ENCODE measurements at regions not wholly inside any gene's neighbourhood (a gene's known extent, or its start where the extent isn't known, plus 50 kb on each side); places are given as distances from the start of the nearest gene placed in this dataset.
"Not testable (repeated sequence)": the region's sequence is repeated elsewhere in the genome, so short reads cannot be mapped to it uniquely, and the experiment has no call there.

GRCh38 chr11:96798445-96798844, 408.6 kb downstream of the JRKL start:
- Mint-ChIP-seq H3K4me1 (no peaks in the 10 kb centered on the region), H3K27ac (no peak overlapping the region), H3K9me3 (no peaks in the 10 kb centered on the region), H3K4me3 (no peak overlapping the region), H3K27me3 (no peaks in the 10 kb centered on the region)
- ATAC-seq (no peak), DNase-seq (no peak)

GRCh38 chr11:96815236-96815635, 425.4 kb downstream of the JRKL start:
- DNase-seq (no peak), ATAC-seq (no peak)
- H3K4me3 Mint-ChIP-seq = no peak overlapping the region
- H3K9me3 Mint-ChIP-seq = peaks cover 5 to 7% of the 10 kb centered on the region in 2 donors
- H3K4me1 Mint-ChIP-seq = no peaks in the 10 kb centered on the region
- H3K27ac Mint-ChIP-seq = no peak overlapping the region
- no peaks in the 10 kb centered on the region for H3K27me3 Mint-ChIP-seq

GRCh38 chr11:96817482-96818399, 427.9 kb downstream of the JRKL start:
- no peaks in the 10 kb centered on the region for H3K27me3 Mint-ChIP-seq
- no peak for DNase-seq
- no peak overlapping the region for H3K27ac Mint-ChIP-seq
- no peak for ATAC-seq
- H3K9me3 Mint-ChIP-seq = peaks cover 0 to 5% of the 10 kb centered on the region in 2 donors
- H3K4me3 Mint-ChIP-seq = no peak overlapping the region
- H3K4me1 Mint-ChIP-seq = no peaks in the 10 kb centered on the region

GRCh38 chr11:96827164-96827563, 437.4 kb downstream of the JRKL start:
- no peak for ATAC-seq
- DNase-seq = no peak
- no peak overlapping the region for H3K27ac Mint-ChIP-seq
- H3K4me1 Mint-ChIP-seq = no peaks in the 10 kb centered on the region
- no peaks in the 10 kb centered on the region for H3K27me3 Mint-ChIP-seq
- H3K4me3 Mint-ChIP-seq = no peak overlapping the region
- no peaks in the 10 kb centered on the region for H3K9me3 Mint-ChIP-seq

- DNase-seq = no peak
- H3K27ac Mint-ChIP-seq = no peak overlapping the region
- no peaks in the 10 kb centered on the region for H3K4me1 Mint-ChIP-seq
- ATAC-seq = no peak
- H3K27me3 Mint-ChIP-seq = no peaks in the 10 kb centered on the region
- H3K4me3 Mint-ChIP-seq = no peak overlapping the region
- H3K9me3 Mint-ChIP-seq = peaks cover 0 to 7% of the 10 kb centered on the region in 2 donors
Observed at GRCh38 chr11:96841792-96842191, 452.0 kb downstream of the JRKL start.

- Mint-ChIP-seq H3K27ac (no peak overlapping the region), H3K4me1 (no peaks in the 10 kb centered on the region), H3K27me3 (no peaks in the 10 kb centered on the region), H3K4me3 (no peak overlapping the region), H3K9me3 (peaks cover 5 to 7% of the 10 kb centered on the region in 2 donors)
- ATAC-seq (no peak), DNase-seq (no peak)
Observed at GRCh38 chr11:96842731-96843130, 452.9 kb downstream of the JRKL start.

GRCh38 chr11:96854425-96854824, 464.6 kb downstream of the JRKL start:
- H3K4me1 Mint-ChIP-seq = no peaks in the 10 kb centered on the region
- ATAC-seq (no peak), DNase-seq (no peak)
- no peak overlapping the region for H3K27ac Mint-ChIP-seq
- H3K4me3 Mint-ChIP-seq = no peak overlapping the region
- H3K9me3 Mint-ChIP-seq = peaks cover 9 to 27% of the 10 kb centered on the region in 2 donors
- H3K27me3 Mint-ChIP-seq = no peaks in the 10 kb centered on the region

GRCh38 chr11:96861722-96862121, 471.9 kb downstream of the JRKL start:
- H3K27ac Mint-ChIP-seq, H3K4me3 Mint-ChIP-seq, H3K27me3 Mint-ChIP-seq, H3K4me1 Mint-ChIP-seq, DNase-seq, ATAC-seq: not testable (repeated sequence)
- H3K9me3 Mint-ChIP-seq = peaks cover 0 to 29% of the 10 kb centered on the region in 2 donors

- no peak for DNase-seq
- no peaks in the 10 kb centered on the region for H3K4me1 Mint-ChIP-seq
- no peak for ATAC-seq
- no peak overlapping the region for H3K27ac Mint-ChIP-seq
- no peak overlapping the region for H3K4me3 Mint-ChIP-seq
- no peaks in the 10 kb centered on the region for H3K27me3 Mint-ChIP-seq
- peaks cover 0 to 23% of the 10 kb centered on the region in 2 donors for H3K9me3 Mint-ChIP-seq
Observed at GRCh38 chr11:96863520-96863919, 473.7 kb downstream of the JRKL start.

GRCh38 chr11:96865020-96865419, 475.2 kb downstream of the JRKL start:
- DNase-seq (no peak), ATAC-seq (no peak)
- no peaks in the 10 kb centered on the region for H3K27me3 Mint-ChIP-seq
- H3K9me3 Mint-ChIP-seq = peaks cover 0 to 29% of the 10 kb centered on the region in 2 donors
- H3K4me1 Mint-ChIP-seq = no peaks in the 10 kb centered on the region
- H3K4me3 Mint-ChIP-seq = no peak overlapping the region
- no peak overlapping the region for H3K27ac Mint-ChIP-seq

- DNase-seq = no peak
- Mint-ChIP-seq H3K27me3 (no peaks in the 10 kb centered on the region), H3K4me1 (no peaks in the 10 kb centered on the region)
Observed at GRCh38 chr11:96869207-96869606, 479.4 kb downstream of the JRKL start.

GRCh38 chr11:96875712-96876111, 485.9 kb downstream of the JRKL start:
- no peak for ATAC-seq
- no peak overlapping the region for H3K4me3 Mint-ChIP-seq
- H3K9me3 Mint-ChIP-seq = peaks cover 0 to 9% of the 10 kb centered on the region in 2 donors
- H3K27ac Mint-ChIP-seq = no peak overlapping the region
- H3K27me3 Mint-ChIP-seq = no peaks in the 10 kb centered on the region
- H3K4me1 Mint-ChIP-seq = no peaks in the 10 kb centered on the region
- DNase-seq = no peak

More at GRCh38 chr11:96869207-96869606, 479.4 kb downstream of the JRKL start:
- no peak overlapping the region for H3K4me3 Mint-ChIP-seq
- no peak overlapping the region for H3K27ac Mint-ChIP-seq
- no peak for ATAC-seq
- peaks cover 0 to 7% of the 10 kb centered on the region in 2 donors for H3K9me3 Mint-ChIP-seq

GRCh38 chr11:96878299-96879051, 488.7 kb downstream of the JRKL start:
- H3K4me3 Mint-ChIP-seq = no peak overlapping the region
- H3K4me1 Mint-ChIP-seq = no peaks in the 10 kb centered on the region
- DNase-seq = no peak
- H3K27ac Mint-ChIP-seq = no peak overlapping the region
- H3K9me3 Mint-ChIP-seq = peaks cover 0 to 9% of the 10 kb centered on the region in 2 donors
- ATAC-seq = no peak
- no peaks in the 10 kb centered on the region for H3K27me3 Mint-ChIP-seq

- not testable (repeated sequence) for H3K4me3 Mint-ChIP-seq, H3K27me3 Mint-ChIP-seq, H3K4me1 Mint-ChIP-seq, ATAC-seq, H3K9me3 Mint-ChIP-seq, DNase-seq, H3K27ac Mint-ChIP-seq
Observed at GRCh38 chr11:96882622-96883021, 492.8 kb downstream of the JRKL start.

GRCh38 chr11:96885405-96885804, 495.6 kb downstream of the JRKL start:
- no peak overlapping the region for H3K27ac Mint-ChIP-seq
- no peak overlapping the region for H3K4me3 Mint-ChIP-seq
- no peaks in the 10 kb centered on the region for H3K4me1 Mint-ChIP-seq
- H3K27me3 Mint-ChIP-seq = no peaks in the 10 kb centered on the region
- ATAC-seq (no peak), DNase-seq (no peak)
- H3K9me3 Mint-ChIP-seq = no peaks in the 10 kb centered on the region

- Mint-ChIP-seq H3K9me3 (no peaks in the 10 kb centered on the region), H3K4me3 (no peak overlapping the region), H3K27ac (no peak overlapping the region), H3K4me1 (no peaks in the 10 kb centered on the region), H3K27me3 (no peaks in the 10 kb centered on the region)
- DNase-seq = no peak
- ATAC-seq = no peak
Observed at GRCh38 chr11:96885912-96886311, 496.1 kb downstream of the JRKL start.

Measured in stimulated activated naive CD8-positive, alpha-beta T cell treated with anti-CD3 and anti-CD28 coated beads, Interleukin-15, amount 100 ng/mL, for 72 hours (primary cell).